NCI-H446 treated with DMSO at 0.1 percent for 48 hours (cell line): ENCODE measurements at regions not wholly inside any gene's neighbourhood (a gene's known extent, or its start where the extent isn't known, plus 50 kb on each side); places are given as distances from the start of the nearest gene placed in this dataset.

ENCODE experiments used
- DNase-seq: peaks from one replicate; lab custom pipeline; 2025; lab: John Stamatoyannopoulos, UW

- no peak for DNase-seq
Observed at GRCh38 chr18:73313476-73313875, 445.7 kb upstream of the NETO1 start.

GRCh38 chr18:73296686-73297085 lies 428.9 kb upstream of the NETO1 start:
- no peak for DNase-seq

- no peak for DNase-seq
Observed at GRCh38 chr18:73292156-73292555, 424.4 kb upstream of the NETO1 start.

GRCh38 chr18:73288813-73289212 lies 421.0 kb upstream of the NETO1 start:
- no peak for DNase-seq

- no peak for DNase-seq
Observed at GRCh38 chr18:73286584-73286983, 418.8 kb upstream of the NETO1 start.

- DNase-seq, result no peak
Observed at GRCh38 chr18:73283788-73284187, 416.0 kb upstream of the NETO1 start.

- DNase-seq, result no peak
Observed at GRCh38 chr18:73283032-73283431, 415.2 kb upstream of the NETO1 start.

- peak; percentile 50 for DNase-seq
Observed at GRCh38 chr18:73279498-73279897, 411.7 kb upstream of the NETO1 start.

GRCh38 chr18:73274812-73275621 lies 407.2 kb upstream of the NETO1 start:
- DNase-seq, result no peak

GRCh38 chr18:73270920-73271634 lies 403.3 kb upstream of the NETO1 start:
- DNase-seq, result no peak

- DNase-seq, result no peak
Observed at GRCh38 chr18:73264562-73264921, 396.8 kb upstream of the NETO1 start.

GRCh38 chr18:73261923-73262322 lies 394.1 kb upstream of the NETO1 start:
- no peak for DNase-seq

GRCh38 chr18:73261243-73261642 lies 393.5 kb upstream of the NETO1 start:
- DNase-seq, result no peak

GRCh38 chr18:73258375-73259087 lies 390.7 kb upstream of the NETO1 start:
- no peak for DNase-seq

GRCh38 chr18:73254564-73254963 lies 386.8 kb upstream of the NETO1 start:
- no peak for DNase-seq

- DNase-seq, result no peak
Observed at GRCh38 chr18:73249030-73249429, 381.2 kb upstream of the NETO1 start.

- no peak for DNase-seq
Observed at GRCh38 chr18:73246763-73247162, 379.0 kb upstream of the NETO1 start.

- DNase-seq, result no peak
Observed at GRCh38 chr18:73245345-73245744, 377.6 kb upstream of the NETO1 start.

GRCh38 chr18:73244401-73244800 lies 376.6 kb upstream of the NETO1 start:
- DNase-seq, result peak; percentile 1

GRCh38 chr18:73240899-73241298 lies 373.1 kb upstream of the NETO1 start:
- no peak for DNase-seq

- no peak for DNase-seq
Observed at GRCh38 chr18:73235921-73236320, 368.1 kb upstream of the NETO1 start.

- DNase-seq, result no peak
Observed at GRCh38 chr18:73235491-73235890, 367.7 kb upstream of the NETO1 start.

- no peak for DNase-seq
Observed at GRCh38 chr18:73232933-73233332, 365.1 kb upstream of the NETO1 start.
